HepG2 (cell line): ENCODE measurements at regions not wholly inside any gene's neighbourhood (a gene's known extent, or its start where the extent isn't known, plus 50 kb on each side); places are given as distances from the start of the nearest gene placed in this dataset.

Experiments
- BRCA1 ChIP-seq: sonication (generic); formaldehyde crosslinking; IDR thresholded peaks from 2 replicates; pipeline ENCODE4 v1.4.0; 2020; ENCODE audit warnings: missing genetic modification reagents
- CTCF ChIP-seq: sonication (generic); formaldehyde crosslinking; IDR thresholded peaks from 2 replicates; pipeline ENCODE4 v1.5.0; 2020; ENCODE audit warnings: mild to moderate bottlenecking, missing genetic modification reagents, moderate library complexity
- FOSL2 ChIP-seq: sonication (generic); formaldehyde crosslinking; IDR thresholded peaks from 2 replicates; pipeline ENCODE4 v1.4.0; 2020; ENCODE audit warnings: missing genetic modification reagents
- FOXM1 ChIP-seq: sonication (generic); formaldehyde crosslinking; IDR thresholded peaks from 2 replicates; pipeline ENCODE4 v1.5.0; 2020; ENCODE audit warnings: missing genetic modification reagents
- HOXA7 ChIP-seq: sonication (generic); formaldehyde crosslinking; IDR thresholded peaks from 2 replicates; pipeline ENCODE4 v1.8.1; 2022; ENCODE audit warnings: mild to moderate bottlenecking, missing genetic modification reagents, moderate library complexity
- KMT2A ChIP-seq: sonication (generic); formaldehyde crosslinking; IDR thresholded peaks from 2 replicates; pipeline ENCODE4 v1.4.0; 2020; ENCODE audit warnings: missing genetic modification reagents
- NR2F2 ChIP-seq: IDR thresholded peaks from 2 replicates; pipeline ENCODE4 v1.6.1; 2012; ENCODE audit warnings: low read depth, inconsistent platforms, borderline replicate concordance
- PBX3 ChIP-seq: sonication (generic); formaldehyde crosslinking; IDR thresholded peaks from 2 replicates; pipeline ENCODE4 v1.8.1; 2023; ENCODE audit warnings: missing genetic modification reagents, inconsistent platforms, borderline replicate concordance
- POLR2AphosphoS5 ChIP-seq: IDR thresholded peaks from 2 replicates; pipeline ENCODE4 v1.6.1; 2012; ENCODE audit warnings: low read depth, low read length
- TAF1 ChIP-seq: sonication (generic); formaldehyde crosslinking; IDR thresholded peaks from 2 replicates; pipeline ENCODE4 v1.4.0; 2020; ENCODE audit warnings: missing genetic modification reagents
- TBL1XR1 ChIP-seq: fragments of 150-350 bp; IDR thresholded peaks from 2 replicates; pipeline ENCODE4 v1.6.1; 2014; ENCODE audit warnings: borderline replicate concordance, low read length; ENCODE audit not compliant: partially characterized antibody
- ZNF121 ChIP-seq: sonication (generic); formaldehyde crosslinking; IDR thresholded peaks from 2 replicates; pipeline ENCODE4 v1.5.0; 2020; ENCODE audit warnings: mild to moderate bottlenecking, missing genetic modification reagents
- ZNF207 ChIP-seq: fragments of 450-650 bp; IDR thresholded peaks from 2 replicates; pipeline ENCODE4 v1.6.1; 2016; ENCODE audit warnings: antibody characterized with exemption, borderline replicate concordance

- TF ChIP-seq FOSL2 (CRISPR knock-in tag) (no peak), TAF1 (CRISPR knock-in tag) (no peak), ZNF207 (no peak), TBL1XR1 (no peak), BRCA1 (no peak), HOXA7 (CRISPR knock-in tag) (no peak), POLR2AphosphoS5 (no peak), ZNF121 (CRISPR knock-in tag) (no peak), FOXM1 (no peak), CTCF (CRISPR knock-in tag) (peak; percentile 49), NR2F2 (no peak), KMT2A (CRISPR knock-in tag) (no peak), PBX3 (CRISPR knock-in tag) (no peak)
Measured at GRCh38 chr17:71959154-71959553, 161.7 kb upstream of the SOX9 start.
